Breast epithelium (tissue), 4 donors: ENCODE measurements at regions not wholly inside any gene's neighbourhood (a gene's known extent, or its start where the extent isn't known, plus 50 kb on each side); places are given as distances from the start of the nearest gene placed in this dataset.
"Not testable (repeated sequence)": the region's sequence is repeated elsewhere in the genome, so short reads cannot be mapped to it uniquely, and the experiment has no call there.

Source experiments
- DNase-seq, 2 donors: peaks; one replicate each; pipeline ENCODE4 v3.0.0-alpha.2; 2019; ENCODE audit warnings: low spot score in 2 of 2
- H3K27ac ChIP-seq, 2 donors: fragments of 200-600 bp; sonication (generic) in 1 of 2; one replicate each; pipeline ENCODE4 v1.5.1; 2016 to 2019; ENCODE audit warnings: mild to moderate bottlenecking in 1 of 2
- H3K27me3 ChIP-seq, 2 donors: fragments of 200-600 bp; sonication (generic) in 1 of 2; one replicate each; pipeline versions ENCODE4 v1.5.1 to v1.6.0; 2017 to 2019; ENCODE audit warnings: control low read depth in 1 of 2, mild to moderate bottlenecking in 1 of 2
- H3K36me3 ChIP-seq: fragments of 200-600 bp; one replicate; pipeline ENCODE4 v1.5.1; 2019
- H3K4me1 ChIP-seq, 2 donors: fragments of 200-600 bp; sonication (generic); one replicate each; pipeline ENCODE4 v1.5.1; 2016 to 2019; ENCODE audit warnings: control low read depth in 1 of 2
- H3K4me3 ChIP-seq, 3 donors: fragments of 200-600 bp; sonication (generic); 1 replicate in 2 of 3; 2 replicates in 1 of 3; pipeline ENCODE4 v1.5.1; 2016 to 2019; ENCODE audit warnings: mild to moderate bottlenecking in 3 of 3, moderate library complexity in 2 of 3
- H3K9me3 ChIP-seq, 2 donors: fragments of 200-600 bp; sonication (generic) in 1 of 2; one replicate each; pipeline ENCODE4 v1.5.1; 2016 to 2019; ENCODE audit warnings: control low read depth in 1 of 2
- CTCF ChIP-seq, 3 donors: fragments of 450-650 bp; IDR thresholded peaks; one replicate each; pipeline ENCODE4 v1.5.1; 2016 to 2017; ENCODE audit warnings: antibody characterized with exemption in 3 of 3, mild to moderate bottlenecking in 3 of 3, moderate library complexity in 3 of 3
- POLR2A ChIP-seq: fragments of 450-650 bp; IDR thresholded peaks from one replicate; pipeline ENCODE4 v1.6.1; 2016; ENCODE audit warnings: antibody characterized with exemption, mild to moderate bottlenecking, moderate library complexity
- POLR2AphosphoS5 ChIP-seq, 3 donors: sonication (generic); formaldehyde crosslinking; IDR thresholded peaks; one replicate each; pipeline ENCODE4 v1.6.1; 2017; ENCODE audit warnings: antibody characterized with exemption in 3 of 3
- intact Hi-C: fragments of 100-400 bp; cut with DNase I; formaldehyde crosslinking; loops from one replicate; pipeline ENCODE4 v1.15.1; 2023; ENCODE audit warnings: low total_unique reads

GRCh38 chr3:191105418-191105817 lies 93.6 kb upstream of the OSTN start:
- Histone ChIP-seq H3K36me3 (no peaks in the 10 kb centered on the region), H3K27me3 (no peaks in the 10 kb centered on the region), H3K4me1 (no peaks in the 10 kb centered on the region), H3K9me3 (no peaks in the 10 kb centered on the region), H3K27ac (no peak overlapping the region), H3K4me3 (no peak overlapping the region)
- DNase-seq = no peak
- no peak for TF ChIP-seq CTCF (IDR thresholded peaks at IDR 0.05)
- no peak for TF ChIP-seq POLR2AphosphoS5 (IDR thresholded peaks at IDR 0.05)
- TF ChIP-seq POLR2A = no peak
- intact Hi-C loops = no loop called here

- no peak for TF ChIP-seq POLR2AphosphoS5 (IDR thresholded peaks at IDR 0.05)
- no peak for TF ChIP-seq POLR2A
- TF ChIP-seq CTCF (IDR thresholded peaks at IDR 0.05) = no peak
- no peak overlapping the region for H3K4me3 ChIP-seq
Observed at GRCh38 chr3:191100516-191100915, 98.5 kb upstream of the OSTN start.

GRCh38 chr3:191094057-191094845 lies 104.8 kb upstream of the OSTN start:
- TF ChIP-seq POLR2A (no peak), POLR2AphosphoS5 (IDR thresholded peaks at IDR 0.05) (no peak), CTCF (IDR thresholded peaks at IDR 0.05) (no peak)
- Histone ChIP-seq H3K4me1 (no peaks in the 10 kb centered on the region), H3K9me3 (no peaks in the 10 kb centered on the region), H3K27me3 (no peaks in the 10 kb centered on the region), H3K27ac (no peak overlapping the region), H3K4me3 (no peak overlapping the region), H3K36me3 (no peaks in the 10 kb centered on the region)
- intact Hi-C loops = no loop called here
- DNase-seq = no peak

More at GRCh38 chr3:191100516-191100915, 98.5 kb upstream of the OSTN start:
- H3K9me3 ChIP-seq = no peaks in the 10 kb centered on the region
- H3K36me3 ChIP-seq = no peaks in the 10 kb centered on the region
- intact Hi-C loops = no loop called here
- H3K27ac ChIP-seq = no peak overlapping the region
- no peaks in the 10 kb centered on the region for H3K27me3 ChIP-seq
- no peak for DNase-seq
- no peaks in the 10 kb centered on the region for H3K4me1 ChIP-seq

GRCh38 chr3:191087391-191087790 lies 111.7 kb upstream of the OSTN start:
- H3K36me3 ChIP-seq = no peaks in the 10 kb centered on the region
- DNase-seq = no peak
- H3K27me3 ChIP-seq = no peaks in the 10 kb centered on the region
- no peaks in the 10 kb centered on the region for H3K9me3 ChIP-seq
- no peak overlapping the region for H3K4me3 ChIP-seq
- no peak for TF ChIP-seq POLR2A
- TF ChIP-seq POLR2AphosphoS5 (IDR thresholded peaks at IDR 0.05) = no peak
- no peak for TF ChIP-seq CTCF (IDR thresholded peaks at IDR 0.05)
- intact Hi-C loops = no loop called here
- no peak overlapping the region for H3K27ac ChIP-seq
- H3K4me1 ChIP-seq = no peaks in the 10 kb centered on the region

GRCh38 chr3:191085091-191085490 lies 114.0 kb upstream of the OSTN start:
- H3K9me3 ChIP-seq = no peaks in the 10 kb centered on the region
- intact Hi-C loops = no loop called here
- no peak overlapping the region for H3K27ac ChIP-seq
- no peak for TF ChIP-seq POLR2AphosphoS5 (IDR thresholded peaks at IDR 0.05)
- no peak for TF ChIP-seq CTCF (IDR thresholded peaks at IDR 0.05)
- TF ChIP-seq POLR2A = no peak
- no peak overlapping the region for H3K4me3 ChIP-seq
- H3K36me3 ChIP-seq = no peaks in the 10 kb centered on the region
- no peaks in the 10 kb centered on the region for H3K4me1 ChIP-seq
- no peaks in the 10 kb centered on the region for H3K27me3 ChIP-seq
- DNase-seq = no peak

- H3K27ac ChIP-seq, intact Hi-C loops, DNase-seq, H3K4me1 ChIP-seq, H3K4me3 ChIP-seq, H3K9me3 ChIP-seq, H3K27me3 ChIP-seq, H3K36me3 ChIP-seq: not testable (repeated sequence)
Observed at GRCh38 chr3:191078913-191079312, 120.1 kb upstream of the OSTN start.
